ENCODE measurements at regions not wholly inside any gene's neighbourhood (a gene's known extent, or its start where the extent isn't known, plus 50 kb on each side); places are given as distances from the start of the nearest gene placed in this dataset.

DNA sequence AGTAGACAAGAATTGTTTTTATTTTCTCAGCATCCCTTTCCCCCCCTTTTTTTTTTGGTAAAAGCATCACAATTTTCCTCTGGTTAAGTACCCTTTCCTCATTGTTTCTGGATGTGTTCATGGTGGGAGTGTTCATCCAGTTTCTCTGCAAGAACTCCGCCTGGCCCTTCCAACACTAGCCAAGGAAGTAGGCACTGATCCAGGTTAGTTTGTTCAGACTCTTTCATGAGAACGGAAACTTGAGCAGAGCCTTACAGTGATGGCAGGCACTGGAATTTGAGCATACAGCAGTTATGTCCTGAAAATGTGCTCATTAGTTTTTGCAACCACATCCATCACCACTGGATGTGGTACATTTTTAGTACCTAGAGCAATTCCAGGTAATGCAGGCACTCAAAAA, 336.1 kb upstream of the BOD1L1 start:
- TF ChIP-seq, protein P1, sequence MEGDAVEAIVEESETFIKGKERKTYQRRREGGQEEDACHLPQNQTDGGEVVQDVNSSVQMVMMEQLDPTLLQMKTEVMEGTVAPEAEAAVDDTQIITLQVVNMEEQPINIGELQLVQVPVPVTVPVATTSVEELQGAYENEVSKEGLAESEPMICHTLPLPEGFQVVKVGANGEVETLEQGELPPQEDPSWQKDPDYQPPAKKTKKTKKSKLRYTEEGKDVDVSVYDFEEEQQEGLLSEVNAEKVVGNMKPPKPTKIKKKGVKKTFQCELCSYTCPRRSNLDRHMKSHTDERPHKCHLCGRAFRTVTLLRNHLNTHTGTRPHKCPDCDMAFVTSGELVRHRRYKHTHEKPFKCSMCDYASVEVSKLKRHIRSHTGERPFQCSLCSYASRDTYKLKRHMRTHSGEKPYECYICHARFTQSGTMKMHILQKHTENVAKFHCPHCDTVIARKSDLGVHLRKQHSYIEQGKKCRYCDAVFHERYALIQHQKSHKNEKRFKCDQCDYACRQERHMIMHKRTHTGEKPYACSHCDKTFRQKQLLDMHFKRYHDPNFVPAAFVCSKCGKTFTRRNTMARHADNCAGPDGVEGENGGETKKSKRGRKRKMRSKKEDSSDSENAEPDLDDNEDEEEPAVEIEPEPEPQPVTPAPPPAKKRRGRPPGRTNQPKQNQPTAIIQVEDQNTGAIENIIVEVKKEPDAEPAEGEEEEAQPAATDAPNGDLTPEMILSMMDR (IDR thresholded peaks at IDR 0.05) = no peak
- no peak for TF ChIP-seq POLR2A (IDR thresholded peaks at IDR 0.05)

Data from adrenal gland (tissue), 5 donors.